T-helper 9 cell (primary cell): ENCODE measurements at regions not wholly inside any gene's neighbourhood (a gene's known extent, or its start where the extent isn't known, plus 50 kb on each side); places are given as distances from the start of the nearest gene placed in this dataset.

Experiments
- DNase-seq: peaks from one replicate; pipeline ENCODE4 v3.0.0-alpha.2; 2020

DNA sequence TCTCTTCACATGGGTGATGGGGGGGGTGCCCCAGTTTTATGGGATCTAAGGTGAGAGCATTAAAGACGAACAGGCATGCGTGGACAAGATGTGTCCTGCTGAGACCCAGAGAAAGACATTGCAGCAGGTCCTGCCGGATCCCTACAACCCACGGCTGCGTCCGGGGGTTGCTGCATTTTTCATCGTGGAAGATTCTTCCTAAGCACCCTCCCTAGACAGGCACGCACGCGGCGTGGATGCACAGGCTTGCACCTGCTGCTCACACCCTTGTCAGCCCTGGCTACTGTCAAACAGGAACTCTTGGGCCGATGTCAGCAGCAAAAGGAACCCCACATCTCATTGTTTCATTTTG is 280.6 kb upstream of the RTL1 start:
- no peak for DNase-seq

DNA sequence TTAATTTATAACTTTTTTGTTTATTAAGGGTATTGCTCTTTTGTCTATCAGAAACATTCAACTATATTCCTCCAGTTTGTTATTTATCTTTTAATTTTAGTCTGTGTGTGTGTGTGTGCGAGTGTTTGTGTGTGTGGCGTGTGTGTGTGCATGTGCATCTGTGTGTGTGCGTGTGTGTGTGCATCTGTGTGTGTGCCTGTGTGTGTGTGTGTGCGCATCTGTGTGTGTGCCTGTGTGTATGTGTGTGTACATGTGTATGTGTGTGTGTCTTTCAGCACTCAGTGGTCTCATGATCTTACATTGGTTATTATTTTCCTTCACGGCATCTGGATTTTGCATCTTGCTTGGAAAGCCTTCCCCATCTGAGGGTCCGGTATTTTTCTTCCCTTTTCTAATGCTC is 281.1 kb upstream of the RTL1 start:
- DNase-seq, result no peak

DNA sequence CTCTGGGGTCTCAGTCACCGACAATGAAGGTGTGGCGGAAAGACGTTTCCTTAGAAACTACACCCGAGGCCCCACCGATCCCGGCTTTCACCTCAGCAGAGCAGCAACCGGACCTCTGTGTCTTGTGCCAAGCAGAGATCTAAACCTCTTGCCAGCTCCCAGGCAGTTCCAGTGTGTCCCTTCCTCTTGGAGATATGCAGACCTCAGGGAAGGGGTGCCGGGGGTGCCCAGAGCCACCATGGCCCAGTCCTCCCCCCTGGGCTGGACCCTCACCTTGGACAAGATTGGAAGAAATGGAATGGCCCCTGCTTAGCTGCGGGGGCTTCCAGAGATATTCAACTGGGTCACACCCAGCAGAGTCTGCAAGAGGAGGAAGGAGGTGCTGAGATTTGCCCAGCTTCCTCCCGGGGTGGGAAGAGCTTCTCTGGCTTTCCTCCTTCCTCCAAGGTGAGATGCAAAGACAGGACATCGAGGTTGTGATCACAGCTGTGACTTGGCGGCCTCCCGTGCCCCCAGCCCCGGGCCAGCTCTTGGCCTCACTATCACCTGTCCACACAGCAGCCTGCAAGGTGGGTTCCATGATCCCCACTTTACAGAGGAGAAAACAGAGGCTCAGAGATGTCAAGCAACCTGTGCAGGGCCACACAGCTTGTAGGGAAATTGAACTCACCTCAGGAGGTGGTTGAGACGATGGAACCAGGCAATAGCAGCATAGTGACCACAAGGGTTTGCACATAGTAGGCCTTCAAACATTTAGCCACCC is 281.7 kb upstream of the RTL1 start:
- no peak for DNase-seq

DNA sequence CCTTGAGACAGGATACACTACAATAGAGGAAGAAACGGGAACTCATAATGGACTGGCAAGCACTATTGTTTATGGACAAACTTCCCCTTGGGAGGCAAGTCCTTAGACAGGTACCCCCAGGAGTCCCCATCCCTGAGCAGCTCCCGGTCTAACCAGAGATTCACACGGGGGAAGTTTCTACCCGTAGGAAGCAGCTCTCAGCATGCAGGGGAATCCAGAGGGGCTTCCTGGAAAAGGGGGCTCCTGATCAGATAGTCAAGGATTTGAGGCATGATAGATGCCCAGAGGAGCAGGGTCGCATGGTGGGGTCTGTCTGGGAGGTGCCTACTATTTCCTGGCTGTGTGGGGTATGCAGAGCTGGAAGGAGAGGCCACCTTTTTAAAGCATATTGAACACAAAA is 282.4 kb upstream of the RTL1 start:
- DNase-seq, result no peak

DNA sequence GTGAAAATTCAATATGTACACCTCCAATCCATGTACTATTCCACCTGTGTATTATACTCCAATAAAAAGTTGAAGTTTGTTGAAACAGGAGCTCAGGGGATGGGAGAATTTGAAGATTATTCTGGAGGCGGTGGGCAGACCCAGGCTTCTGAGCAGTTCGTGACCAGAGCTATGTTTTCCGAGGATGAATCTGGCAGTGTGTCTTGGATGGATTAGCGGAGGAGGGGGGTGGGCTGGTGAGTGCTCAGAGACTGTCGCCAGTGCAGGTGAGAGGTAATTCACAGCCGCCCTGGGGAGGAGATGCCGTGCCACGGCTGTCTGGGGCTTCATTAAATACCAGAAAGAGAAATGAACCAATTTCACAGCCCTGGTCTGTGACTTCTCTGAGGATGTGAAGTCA is 283.0 kb upstream of the RTL1 start:
- DNase-seq, result no peak

DNA sequence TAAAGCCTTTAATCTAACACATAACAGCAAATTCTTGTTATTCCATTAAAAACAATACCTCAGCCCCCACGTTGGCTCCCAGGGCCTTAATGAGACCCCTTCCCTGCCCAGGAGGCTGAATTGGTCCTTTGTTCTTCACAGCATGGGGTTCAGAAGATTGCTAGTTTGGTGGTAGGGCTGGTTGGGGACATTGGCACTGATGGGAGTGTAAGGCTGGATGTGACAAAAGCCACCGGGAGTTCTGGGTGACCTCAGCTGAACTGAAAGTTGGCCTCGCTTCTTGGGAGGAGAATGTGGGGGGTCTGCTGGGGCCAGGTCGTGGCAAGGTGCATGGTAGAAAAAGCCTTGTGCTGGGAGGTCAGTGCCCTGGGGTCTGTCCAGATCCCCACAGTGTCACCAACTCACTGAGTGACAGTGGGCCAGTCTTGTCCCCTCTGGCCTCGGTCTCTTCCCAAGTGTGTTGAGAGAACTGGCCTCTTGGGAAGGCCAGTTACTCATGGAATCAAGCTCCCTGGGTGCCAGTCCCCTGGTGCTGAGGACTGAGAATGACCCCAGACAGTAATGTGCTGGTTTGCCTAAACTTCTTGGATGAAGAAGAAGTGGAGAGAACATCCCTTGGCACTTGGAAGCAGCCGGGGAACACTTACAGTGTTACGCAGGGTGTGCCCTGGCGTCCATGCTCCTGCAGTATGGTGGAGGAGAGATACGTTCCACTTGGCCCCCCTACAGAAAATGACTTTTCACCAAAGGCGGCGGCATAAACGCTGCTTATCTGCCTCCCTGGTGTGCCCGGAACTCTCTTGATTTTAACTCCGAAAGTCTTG is 283.7 kb upstream of the RTL1 start:
- DNase-seq, result no peak

DNA sequence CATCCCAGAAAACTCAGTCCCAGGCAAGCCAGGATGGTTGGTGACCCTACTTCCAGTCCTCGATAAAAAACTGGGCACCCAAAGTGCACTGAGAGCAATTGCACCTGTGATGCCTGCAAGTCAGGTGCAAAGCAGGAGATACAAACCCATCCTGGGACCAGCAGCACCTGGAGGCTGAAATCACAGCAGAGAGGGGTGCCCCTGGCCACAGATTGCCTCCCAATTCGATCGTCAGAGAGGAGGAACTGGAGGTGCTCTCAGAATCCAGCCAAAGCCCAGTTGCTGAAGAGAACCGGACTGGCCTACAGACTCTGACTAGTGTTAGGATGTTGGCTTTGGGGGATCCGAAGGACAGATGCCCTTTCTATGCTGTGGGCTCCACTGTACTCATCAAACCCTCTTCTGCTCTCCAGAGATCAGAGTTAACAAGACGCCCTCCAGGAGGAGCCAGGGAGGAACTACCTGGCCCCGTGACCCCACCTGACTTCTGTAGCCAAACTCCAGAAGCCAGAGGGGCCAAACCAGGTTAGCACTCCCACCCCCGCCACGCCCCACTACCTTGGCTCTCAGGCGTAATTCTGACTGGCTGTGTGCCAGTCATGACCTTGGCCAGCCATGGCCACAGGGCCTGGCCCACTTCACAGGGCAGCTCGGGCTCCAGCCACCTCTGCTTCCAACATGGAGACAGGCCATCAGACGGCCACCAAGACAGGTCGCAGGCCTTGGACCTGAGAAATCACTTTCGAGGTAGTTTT is 284.5 kb upstream of the RTL1 start:
- DNase-seq, result no peak

DNA sequence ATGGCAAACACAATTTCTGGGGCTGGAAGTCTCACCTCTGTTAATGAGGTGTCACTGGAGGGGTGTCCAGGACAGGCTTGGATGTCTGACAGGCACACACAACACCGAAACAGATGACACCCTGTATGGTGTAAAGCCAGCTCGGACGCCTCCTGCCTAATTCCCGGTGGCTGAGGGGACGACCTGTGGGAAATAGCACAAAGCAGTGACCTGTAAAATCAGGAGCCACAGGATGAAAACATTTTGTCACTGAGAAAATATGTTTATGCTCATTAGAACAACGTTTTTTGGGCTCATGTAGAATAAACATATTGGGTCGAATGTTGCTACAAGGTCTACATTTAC is 285.0 kb upstream of the RTL1 start:
- DNase-seq, result no peak

DNA sequence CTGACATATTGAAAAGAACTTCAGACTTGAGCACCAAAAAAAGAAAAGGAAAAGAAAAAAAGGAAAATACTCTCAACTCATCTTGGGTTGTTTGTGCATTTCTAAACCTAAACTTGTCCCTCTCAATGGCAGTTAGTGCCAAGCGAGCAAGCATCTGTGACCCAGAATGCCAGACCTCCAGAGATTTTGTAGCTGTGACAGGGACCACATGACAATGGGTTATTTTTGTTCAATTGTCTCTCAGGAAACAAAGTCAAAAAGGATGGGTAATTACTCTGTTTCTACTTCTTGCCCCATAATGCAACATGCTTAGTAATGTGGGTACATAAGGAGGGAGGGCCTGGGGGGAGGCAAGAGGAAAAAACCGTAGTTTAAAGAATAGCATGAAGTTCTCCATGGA is 285.7 kb upstream of the RTL1 start:
- DNase-seq, result no peak

DNA sequence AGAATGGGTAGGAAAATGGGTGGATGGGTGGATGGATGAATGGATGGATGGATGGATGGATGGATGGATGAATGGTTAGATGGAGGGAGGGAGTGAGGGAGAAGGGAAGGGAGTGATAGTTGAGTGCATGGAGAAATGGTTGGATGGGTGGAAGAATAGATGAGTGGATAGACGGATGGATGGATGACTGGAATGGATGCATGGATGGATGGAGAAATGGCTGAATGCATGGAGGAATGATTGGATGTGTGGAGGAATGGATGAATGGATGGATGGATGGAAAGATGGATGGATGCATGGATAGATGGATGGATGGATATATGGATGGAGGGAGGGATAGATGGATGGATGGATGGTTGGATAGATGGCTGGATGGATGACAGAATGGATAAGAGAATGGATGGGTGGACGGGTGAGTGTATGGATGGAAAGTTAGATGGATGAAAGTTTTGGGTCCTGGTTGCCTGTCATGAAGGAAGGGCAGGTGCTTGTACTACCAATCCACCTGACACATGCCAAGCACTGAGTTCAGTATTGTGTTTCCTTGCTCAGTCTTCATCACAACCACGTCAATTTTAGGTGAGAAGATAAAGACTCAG is 286.5 kb upstream of the RTL1 start:
- DNase-seq, result no peak

DNA sequence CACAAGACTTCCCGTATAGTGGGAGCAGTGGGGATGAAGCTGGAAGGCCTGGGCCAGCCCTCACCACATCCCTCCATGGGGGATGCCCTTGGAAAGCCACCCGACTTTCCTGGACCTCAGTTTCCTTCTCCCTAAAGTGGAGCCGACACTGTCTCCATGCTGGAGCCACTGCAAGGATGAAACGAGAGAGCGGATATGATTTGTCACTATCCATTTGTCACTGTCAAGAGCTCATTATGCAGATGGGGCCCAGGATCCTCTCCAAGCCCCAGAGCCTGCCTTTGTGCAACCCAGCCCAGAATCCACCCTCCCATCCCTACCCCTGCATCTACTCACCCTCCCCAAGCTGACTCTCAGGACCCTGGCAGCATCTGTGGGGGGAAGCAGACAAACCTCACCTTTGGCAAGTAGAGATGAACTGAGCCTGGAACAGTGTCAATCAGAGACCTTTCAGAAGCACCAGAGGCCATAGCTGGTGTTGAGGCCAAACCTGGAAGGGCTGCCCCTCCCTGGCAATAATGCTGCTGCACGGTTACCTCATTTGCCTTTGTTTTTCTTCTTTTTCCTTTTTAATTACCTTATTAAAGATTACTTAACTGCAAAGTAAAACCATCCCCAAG is 287.7 kb upstream of the RTL1 start:
- DNase-seq, result no peak

DNA sequence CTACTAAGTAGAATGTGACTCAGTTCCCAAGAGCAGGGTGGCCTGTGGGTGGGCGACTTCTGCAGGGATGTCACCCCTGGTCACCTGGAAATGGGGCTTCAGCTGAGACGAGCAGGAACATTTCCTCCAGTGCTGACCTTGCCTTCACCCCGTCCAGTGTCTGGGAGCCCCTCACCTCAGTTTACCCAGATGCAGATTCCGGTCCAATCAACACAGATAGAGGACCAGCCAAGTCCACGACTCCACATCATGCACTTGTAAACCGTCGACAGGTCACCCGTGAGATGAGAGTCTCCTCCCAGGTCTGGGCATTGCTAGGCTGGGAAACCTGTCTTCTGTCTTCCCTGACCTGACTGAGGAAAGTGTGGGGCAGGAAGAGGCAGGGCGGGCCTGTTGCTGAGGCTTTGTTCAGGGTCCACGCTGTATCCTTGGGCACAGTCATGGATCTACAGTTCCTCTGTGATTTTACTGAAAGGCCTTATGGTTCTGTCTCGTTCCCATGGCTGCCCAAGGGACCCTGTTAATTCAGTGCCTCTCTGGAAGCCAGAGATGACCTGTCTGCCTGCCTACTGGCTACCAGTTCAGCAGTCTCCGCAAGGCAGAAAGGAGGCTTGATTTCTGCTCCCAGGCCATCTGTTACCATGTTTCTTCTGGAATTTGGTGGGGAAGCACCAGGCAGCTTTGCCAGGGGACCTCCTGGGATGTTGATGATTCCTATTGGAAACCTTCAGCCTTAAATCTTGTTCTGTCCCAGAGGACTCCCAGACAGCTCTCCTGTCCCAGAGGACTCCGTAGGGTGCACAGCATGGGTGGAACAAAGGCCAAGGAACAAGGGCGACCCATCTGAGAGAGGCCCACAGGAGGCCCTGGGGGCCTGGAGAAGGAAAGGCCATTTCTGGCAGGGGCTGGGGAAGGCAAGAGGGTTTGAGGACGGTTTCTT is 288.5 kb upstream of the RTL1 start:
- no peak for DNase-seq

DNA sequence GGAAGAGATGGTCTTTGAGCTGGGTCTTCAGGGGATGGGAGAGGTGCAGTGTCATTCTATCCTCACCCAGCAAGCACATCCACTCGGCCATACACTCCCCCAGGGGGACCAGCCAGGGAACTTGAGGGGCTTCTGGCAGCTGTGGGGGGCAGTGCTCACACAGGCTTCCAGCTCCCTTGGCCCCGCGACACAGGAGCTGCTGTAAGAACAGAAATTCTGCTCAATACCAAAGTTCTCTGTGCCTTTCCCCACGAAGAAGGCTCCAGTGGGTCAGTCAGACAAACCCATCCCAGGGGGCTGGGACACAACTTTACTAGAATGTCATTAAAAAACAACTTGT is 289.1 kb upstream of the RTL1 start:
- DNase-seq, result no peak

DNA sequence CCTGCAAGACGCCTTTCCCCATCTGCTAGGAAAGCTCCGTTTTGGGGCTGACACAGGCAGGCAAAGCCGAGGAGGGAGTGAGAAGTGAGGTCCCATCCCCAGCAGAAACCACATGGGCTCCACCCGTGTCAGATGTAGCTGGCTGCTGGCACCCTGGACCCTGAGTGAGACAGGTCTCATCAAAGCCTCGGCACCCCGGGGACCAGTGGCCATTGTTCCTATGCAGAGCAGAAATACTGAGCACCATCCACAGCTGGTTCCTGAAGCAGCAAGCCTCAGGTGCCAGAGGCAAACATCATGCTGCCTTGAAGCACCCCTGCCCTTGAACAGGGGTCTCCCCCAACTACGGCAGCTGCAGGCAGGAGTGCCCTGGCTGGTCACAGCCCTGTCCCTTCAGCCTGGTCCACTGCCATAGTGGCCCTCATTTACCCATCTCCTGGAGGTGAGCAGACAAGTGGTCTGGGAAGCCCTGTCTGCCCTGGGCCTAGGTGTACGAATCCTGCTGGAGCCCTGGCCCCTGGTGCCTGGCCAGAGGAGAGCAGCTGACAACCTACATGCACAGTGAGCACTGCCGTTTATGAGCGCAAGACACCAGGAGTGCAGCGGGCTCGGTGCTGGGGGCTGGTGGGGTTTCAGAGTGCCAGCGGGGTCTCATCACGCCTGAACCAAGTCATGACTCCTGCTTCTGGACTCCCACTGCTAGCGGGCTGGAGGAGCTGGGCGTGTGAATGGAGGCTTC is 289.8 kb upstream of the RTL1 start:
- DNase-seq, result no peak

DNA sequence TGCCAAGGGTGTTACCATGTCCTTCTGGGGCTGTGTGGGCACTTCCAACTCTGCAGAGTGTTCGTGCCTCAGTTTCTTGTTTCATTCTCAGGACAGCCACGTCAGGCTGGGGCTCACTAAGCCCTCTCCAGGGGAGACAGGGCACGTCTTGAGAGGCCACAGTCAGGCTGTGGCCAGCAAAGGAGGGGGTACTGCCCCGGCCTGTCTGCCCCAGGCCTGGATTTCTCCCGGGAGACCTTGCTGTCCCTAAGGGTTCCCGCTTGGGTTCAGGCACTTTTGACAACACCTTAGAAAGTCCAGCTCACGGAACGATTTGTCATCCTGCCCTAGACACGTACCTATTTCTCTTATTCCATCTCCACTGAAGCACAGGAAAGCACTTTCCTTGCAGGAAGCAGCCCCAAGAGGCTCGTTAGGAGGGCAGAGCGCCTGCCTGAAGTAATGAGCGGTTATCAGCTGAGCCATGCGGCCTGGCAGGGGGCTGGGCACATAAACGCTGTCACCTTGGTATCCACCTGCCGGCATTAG is 290.4 kb upstream of the RTL1 start:
- no peak for DNase-seq

DNA sequence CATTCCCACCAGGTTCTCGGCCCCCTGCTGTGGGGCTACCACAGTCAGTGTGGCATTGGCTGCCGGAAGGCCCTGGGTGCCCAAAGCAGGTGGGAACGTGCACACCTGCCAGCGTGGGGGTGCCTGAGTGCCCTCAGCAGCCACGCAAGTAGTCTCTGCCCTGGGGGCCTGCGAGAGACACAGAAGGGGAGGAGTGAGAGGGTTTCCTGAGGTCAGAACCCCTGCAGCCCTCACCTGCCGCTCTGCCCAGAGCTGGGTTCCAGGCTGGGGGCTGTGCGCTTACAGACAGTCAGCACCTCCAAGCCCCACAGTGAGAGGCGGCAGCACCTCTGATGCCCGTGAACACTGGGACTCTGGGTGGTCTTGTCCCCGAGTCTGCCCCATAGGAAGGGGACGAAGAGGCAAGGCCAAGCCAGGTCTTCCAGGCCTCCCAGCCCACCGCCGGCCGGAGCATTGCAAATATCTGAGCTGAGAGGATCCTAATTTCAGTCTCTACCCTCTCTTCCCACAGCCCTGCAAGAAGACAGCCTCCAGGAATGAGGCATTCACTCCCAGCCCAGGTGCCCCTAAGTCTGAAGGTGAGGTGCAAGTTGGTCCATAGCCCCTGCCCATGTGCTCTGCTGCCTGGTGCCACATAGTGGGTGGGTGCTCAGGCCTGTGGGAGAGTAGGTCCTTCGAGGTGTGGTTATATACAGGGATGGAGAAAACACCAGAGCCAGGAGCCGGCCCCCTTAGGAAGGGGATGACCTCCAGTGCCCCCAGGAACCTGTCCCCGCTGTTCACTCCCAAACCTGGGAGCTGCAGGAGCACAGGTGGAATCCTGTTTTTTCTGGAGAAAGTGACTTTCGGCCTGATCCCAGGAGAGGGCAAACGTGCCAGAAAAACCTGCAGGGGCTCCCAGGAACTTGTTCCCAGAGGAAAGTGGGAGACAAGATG is 291.1 kb upstream of the RTL1 start:
- DNase-seq, result no peak

DNA sequence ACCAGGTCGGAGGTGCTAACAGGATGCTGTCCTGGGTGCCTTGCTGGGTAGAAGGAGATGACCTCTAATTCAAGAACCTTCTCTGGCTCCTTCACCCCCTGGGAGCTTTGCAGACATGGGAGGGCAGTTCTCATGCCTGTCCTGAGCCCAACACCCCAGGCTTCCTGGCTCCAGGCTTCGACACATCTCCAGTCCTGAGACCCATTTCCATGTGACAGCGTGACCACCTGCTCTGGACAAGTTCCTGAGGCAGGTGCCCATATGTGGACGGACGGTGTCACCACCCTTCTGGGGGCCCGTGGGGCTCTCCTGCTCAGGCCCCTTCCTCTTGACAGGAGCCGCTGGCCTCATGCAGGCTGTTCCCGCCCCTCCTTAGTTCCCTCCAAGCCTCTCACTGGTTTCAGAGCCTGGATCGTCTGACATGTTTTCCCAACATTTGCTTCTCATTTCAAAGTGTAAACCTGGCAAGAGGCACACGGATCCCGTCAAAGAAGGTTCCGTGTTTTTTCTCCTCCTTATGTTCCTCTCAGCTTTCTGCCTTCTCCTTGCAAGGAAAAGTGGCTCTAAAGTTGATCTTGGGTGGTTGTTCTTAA is 291.9 kb upstream of the RTL1 start:
- no peak for DNase-seq

DNA sequence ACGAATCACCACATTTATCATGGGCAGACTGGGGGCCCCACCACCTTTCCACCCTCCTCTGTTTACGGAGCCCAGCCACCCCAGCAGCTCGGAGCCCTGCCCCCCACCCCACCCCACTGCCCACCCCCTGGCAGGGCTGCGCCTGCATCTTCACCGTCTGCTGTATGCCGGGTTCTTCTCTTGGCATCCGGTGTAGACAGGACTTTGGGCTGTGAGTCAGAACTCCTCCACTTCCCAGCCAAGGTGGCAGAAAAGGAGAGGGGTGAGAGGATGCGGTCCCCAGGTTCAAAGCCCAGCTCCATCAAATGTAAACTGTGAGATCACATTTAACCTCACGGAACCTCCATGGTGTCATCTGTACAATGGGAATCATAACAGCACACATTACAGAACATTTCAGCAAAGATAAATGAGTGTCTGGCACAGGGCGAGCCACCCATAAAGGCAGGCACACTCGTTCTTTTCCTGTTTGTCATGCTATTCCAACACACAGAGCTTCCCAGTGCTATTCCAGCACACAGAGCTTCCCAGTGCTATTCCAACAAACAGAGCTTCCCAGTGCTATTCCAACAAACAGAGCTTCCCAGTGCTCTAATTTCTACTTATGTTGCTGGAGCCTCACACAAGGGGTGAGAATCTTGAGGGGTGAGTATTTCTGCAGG is 292.7 kb upstream of the RTL1 start:
- DNase-seq, result no peak
